Activated T-cell treated with anti-CD3 and anti-CD28 coated beads, Interleukin-2, amount 50 U/mL, for 72 hours (primary cell): ENCODE measurements at regions not wholly inside any gene's neighbourhood (a gene's known extent, or its start where the extent isn't known, plus 50 kb on each side); places are given as distances from the start of the nearest gene placed in this dataset.

ENCODE experiments used
- ATAC-seq, 2 donors: fragments of 150-1000 bp; cut with Tn5 transposase; replicated peaks in 1 of 2; 2 replicates each; pipeline ENCODE4 v1.10.0; 2021; ENCODE audit warnings: moderate library complexity in 2 of 2, mild to moderate bottlenecking in 1 of 2
- DNase-seq, 2 donors: peaks; one replicate each; pipeline ENCODE4 v3.0.0; 2021 to 2022; ENCODE audit warnings: mixed read lengths in 1 of 2
- H3K27ac Mint-ChIP-seq: one replicate; pipeline ENCODE4 v1.8.0; 2022; ENCODE audit warnings: mild to moderate bottlenecking, moderate library complexity, mixed read lengths
- H3K27me3 Mint-ChIP-seq: one replicate; pipeline ENCODE4 v1.8.0; 2022; ENCODE audit warnings: low read depth, mixed read lengths
- H3K36me3 Mint-ChIP-seq, 2 donors: one replicate each; pipeline ENCODE4 v1.8.0; 2022; ENCODE audit warnings: mixed read lengths in 2 of 2, mild to moderate bottlenecking in 1 of 2; ENCODE audit not compliant: insufficient read depth in 2 of 2
- H3K4me1 Mint-ChIP-seq: one replicate; pipeline ENCODE4 v1.8.0; 2022; ENCODE audit warnings: low read depth, mixed read lengths
- H3K4me3 Mint-ChIP-seq, 2 donors: one replicate each; pipeline ENCODE4 v1.8.0; 2022; ENCODE audit warnings: mild to moderate bottlenecking in 2 of 2, mixed read lengths in 2 of 2, moderate library complexity in 2 of 2
- H3K9me3 Mint-ChIP-seq, 2 donors: one replicate each; pipeline ENCODE4 v1.8.0; 2022; ENCODE audit warnings: mixed read lengths in 2 of 2

- H3K4me3 Mint-ChIP-seq = no peak overlapping the region
- no peaks in the 10 kb centered on the region for H3K36me3 Mint-ChIP-seq
- no peak for ATAC-seq
- H3K27ac Mint-ChIP-seq = no peak overlapping the region
- no peaks in the 10 kb centered on the region for H3K9me3 Mint-ChIP-seq
- no peaks in the 10 kb centered on the region for H3K4me1 Mint-ChIP-seq
- H3K27me3 Mint-ChIP-seq = no peaks in the 10 kb centered on the region
- no peak for DNase-seq
Observed at GRCh38 chr1:234742622-234743021, 132.6 kb upstream of the IRF2BP2 start.

GRCh38 chr1:234737967-234738314, 128.0 kb upstream of the IRF2BP2 start:
- no peaks in the 10 kb centered on the region for H3K36me3 Mint-ChIP-seq
- no peaks in the 10 kb centered on the region for H3K9me3 Mint-ChIP-seq
- no peak for ATAC-seq
- no peaks in the 10 kb centered on the region for H3K27me3 Mint-ChIP-seq
- H3K4me1 Mint-ChIP-seq = peaks cover 13% of the 10 kb centered on the region
- no peak for DNase-seq
- no peak overlapping the region for H3K27ac Mint-ChIP-seq
- H3K4me3 Mint-ChIP-seq = no peak overlapping the region

GRCh38 chr1:234735916-234736315, 125.9 kb upstream of the IRF2BP2 start:
- H3K9me3 Mint-ChIP-seq = no peaks in the 10 kb centered on the region
- peaks cover 33% of the 10 kb centered on the region for H3K4me1 Mint-ChIP-seq
- no peak overlapping the region for H3K27ac Mint-ChIP-seq
- no peaks in the 10 kb centered on the region for H3K27me3 Mint-ChIP-seq
- no peaks in the 10 kb centered on the region for H3K36me3 Mint-ChIP-seq
- no peak overlapping the region for H3K4me3 Mint-ChIP-seq
- DNase-seq (no peak), ATAC-seq (no peak)

GRCh38 chr1:234735476-234735875, 125.5 kb upstream of the IRF2BP2 start:
- peaks cover 37% of the 10 kb centered on the region for H3K4me1 Mint-ChIP-seq
- H3K36me3 Mint-ChIP-seq = no peaks in the 10 kb centered on the region
- no peak overlapping the region for H3K4me3 Mint-ChIP-seq
- H3K27me3 Mint-ChIP-seq = no peaks in the 10 kb centered on the region
- no peak for ATAC-seq
- H3K27ac Mint-ChIP-seq = no peak overlapping the region
- no peaks in the 10 kb centered on the region for H3K9me3 Mint-ChIP-seq
- no peak for DNase-seq

GRCh38 chr1:234734869-234735268, 124.9 kb upstream of the IRF2BP2 start:
- ATAC-seq (no peak), DNase-seq (no peak)
- no peaks in the 10 kb centered on the region for H3K9me3 Mint-ChIP-seq
- H3K4me1 Mint-ChIP-seq = peaks cover 43% of the 10 kb centered on the region
- H3K27me3 Mint-ChIP-seq = no peaks in the 10 kb centered on the region
- H3K27ac Mint-ChIP-seq = no peak overlapping the region
- H3K36me3 Mint-ChIP-seq = no peaks in the 10 kb centered on the region
- H3K4me3 Mint-ChIP-seq = no peak overlapping the region

- Mint-ChIP-seq H3K27me3 (no peaks in the 10 kb centered on the region), H3K27ac (no peak overlapping the region), H3K9me3 (no peaks in the 10 kb centered on the region), H3K4me1 (peaks cover 47% of the 10 kb centered on the region), H3K36me3 (no peaks in the 10 kb centered on the region), H3K4me3 (no peak overlapping the region)
- DNase-seq (no peak), ATAC-seq (no peak)
Observed at GRCh38 chr1:234734412-234734835, 124.4 kb upstream of the IRF2BP2 start.

GRCh38 chr1:234733427-234733826, 123.4 kb upstream of the IRF2BP2 start:
- no peak overlapping the region for H3K4me3 Mint-ChIP-seq
- ATAC-seq (no peak), DNase-seq (no peak)
- H3K27me3 Mint-ChIP-seq = no peaks in the 10 kb centered on the region
- no peak overlapping the region for H3K27ac Mint-ChIP-seq
- H3K36me3 Mint-ChIP-seq = no peaks in the 10 kb centered on the region
- peaks cover 55% of the 10 kb centered on the region for H3K4me1 Mint-ChIP-seq
- H3K9me3 Mint-ChIP-seq = no peaks in the 10 kb centered on the region

GRCh38 chr1:234732671-234733390, 122.9 kb upstream of the IRF2BP2 start:
- no peak for DNase-seq
- Mint-ChIP-seq H3K27ac (no peak overlapping the region), H3K4me3 (no peak overlapping the region), H3K36me3 (no peaks in the 10 kb centered on the region), H3K4me1 (peaks cover 60% of the 10 kb centered on the region), H3K9me3 (no peaks in the 10 kb centered on the region), H3K27me3 (no peaks in the 10 kb centered on the region)
- ATAC-seq = no peak

- Mint-ChIP-seq H3K9me3 (no peaks in the 10 kb centered on the region), H3K4me3 (peak overlapping the region; percentile 67 to 74), H3K4me1 (peaks cover 66% of the 10 kb centered on the region), H3K27ac (peak overlapping the region; percentile 49), H3K36me3 (no peaks in the 10 kb centered on the region), H3K27me3 (no peaks in the 10 kb centered on the region)
- ATAC-seq (no peak), DNase-seq (no peak)
Observed at GRCh38 chr1:234732260-234732659, 122.3 kb upstream of the IRF2BP2 start.

- peaks cover 72% of the 10 kb centered on the region for H3K4me1 Mint-ChIP-seq
- peak overlapping the region; percentile 76 for H3K27ac Mint-ChIP-seq
- H3K36me3 Mint-ChIP-seq = no peaks in the 10 kb centered on the region
- H3K4me3 Mint-ChIP-seq = peak overlapping the region; percentile 67 to 74
- peak; percentile 28 to 54 for DNase-seq
- no peaks in the 10 kb centered on the region for H3K9me3 Mint-ChIP-seq
- no peaks in the 10 kb centered on the region for H3K27me3 Mint-ChIP-seq
- ATAC-seq = peak; percentile 65
Observed at GRCh38 chr1:234731569-234732085, 121.6 kb upstream of the IRF2BP2 start.

GRCh38 chr1:234730770-234731568, 121.0 kb upstream of the IRF2BP2 start:
- H3K27ac Mint-ChIP-seq = peak overlapping the region; percentile 76
- H3K4me1 Mint-ChIP-seq = peaks cover 79% of the 10 kb centered on the region
- ATAC-seq (peak; percentile 90 to 91), DNase-seq (peak; percentile 60 to 66)
- no peaks in the 10 kb centered on the region for H3K27me3 Mint-ChIP-seq
- no peaks in the 10 kb centered on the region for H3K36me3 Mint-ChIP-seq
- no peaks in the 10 kb centered on the region for H3K9me3 Mint-ChIP-seq
- H3K4me3 Mint-ChIP-seq = peak overlapping the region; percentile 67 to 74

GRCh38 chr1:234730475-234730769, 120.4 kb upstream of the IRF2BP2 start:
- DNase-seq (no peak), ATAC-seq (no peak)
- peaks cover 0 to 2% of the 10 kb centered on the region in 2 donors for H3K36me3 Mint-ChIP-seq
- peak overlapping the region; percentile 67 to 74 for H3K4me3 Mint-ChIP-seq
- peaks cover 84% of the 10 kb centered on the region for H3K4me1 Mint-ChIP-seq
- H3K27ac Mint-ChIP-seq = no peak overlapping the region
- H3K9me3 Mint-ChIP-seq = no peaks in the 10 kb centered on the region
- H3K27me3 Mint-ChIP-seq = no peaks in the 10 kb centered on the region

- Mint-ChIP-seq H3K9me3 (no peaks in the 10 kb centered on the region), H3K36me3 (peaks cover 0 to 2% of the 10 kb centered on the region in 2 donors), H3K4me1 (peaks cover 86% of the 10 kb centered on the region), H3K27ac (peak overlapping the region; percentile 57), H3K27me3 (no peaks in the 10 kb centered on the region), H3K4me3 (peak overlapping the region; percentile 67 to 74)
- ATAC-seq (no peak), DNase-seq (peak in 1 of 2 donors; percentile 23)
Observed at GRCh38 chr1:234729561-234730474, 119.8 kb upstream of the IRF2BP2 start.
